ENCODE measurements at regions not wholly inside any gene's neighbourhood (a gene's known extent, or its start where the extent isn't known, plus 50 kb on each side); places are given as distances from the start of the nearest gene placed in this dataset.

GRCh38 chr2:221929259-221929658 is 357.2 kb upstream of the EPHA4 start:
- Histone ChIP-seq H3K14ac (replicated peaks; ENCODE audit: low read depth, low read length) (no peak overlapping the region), H2AFZ (replicated peaks; ENCODE audit: low read length, poor library complexity) (no peak overlapping the region), H3K9ac (ENCODE audit: low read depth, low read length) (no peak overlapping the region), H4K20me1 (ENCODE audit: insufficient read depth, low read length) (no peaks in the 10 kb centered on the region), H3K36me3 (ENCODE audit: control insufficient read depth, insufficient read depth, low read length) (no peaks in the 10 kb centered on the region), H3K9me3 (ENCODE audit: control insufficient read depth, insufficient read depth, low read length) (no peaks in the 10 kb centered on the region), H3K4me3 (ENCODE audit: insufficient read depth, low read depth, low read length) (no peak overlapping the region), H4K5ac (ENCODE audit: low read depth, low read length) (no peak overlapping the region), H2BK120ac (ENCODE audit: low read depth, low read length) (no peak overlapping the region), H3K27me3 (ENCODE audit: control insufficient read depth, insufficient read depth, low read length) (no peaks in the 10 kb centered on the region), H3K79me1 (ENCODE audit: low read depth in 1 of 2, low read length in 2 of 2) (no peaks in the 10 kb centered on the region), H2BK20ac (ENCODE audit: low read depth, low read length) (no peak overlapping the region), H3K18ac (ENCODE audit: low read depth, low read length) (no peak overlapping the region), H3K9me1 (ENCODE audit: insufficient read depth, low read length) (no peaks in the 10 kb centered on the region), H2BK5ac (ENCODE audit: low read depth, low read length, poor library complexity, severe bottlenecking) (no peak overlapping the region), H2BK15ac (ENCODE audit: low read depth, low read length) (no peak overlapping the region), H2AK5ac (ENCODE audit: low read depth, low read length) (no peak overlapping the region), H4K8ac (ENCODE audit: low read depth in 2 of 2, low read length in 2 of 2) (no peak overlapping the region), H3K4ac (ENCODE audit: low read depth, low read length) (no peak overlapping the region), H4K91ac (ENCODE audit: insufficient read depth, low read depth, low read length) (no peak overlapping the region), H3K56ac (ENCODE audit: extremely low read depth, insufficient read depth, low read length) (no peak overlapping the region), H3K23ac (ENCODE audit: low read depth, low read length) (no peak overlapping the region), H3K4me1 (ENCODE audit: control insufficient read depth, insufficient read depth, low read length) (no peaks in the 10 kb centered on the region), H3K27ac (ENCODE audit: insufficient read depth, low read length) (no peak overlapping the region), H3K4me2 (ENCODE audit: low read depth, low read length) (no peak overlapping the region), H2AK9ac (replicated peaks; ENCODE audit: low read depth, low read length, poor library complexity) (no peak overlapping the region)
- ChIA-PET POLR2A (ENCODE audit: unreplicated experiment) (interaction anchor here (0.6 kb wide), 1 partner anchor 292 kb away, joined by 3 read pairs; no protein-coding TSS in a partner anchor), CTCF (no interaction called here)
- WGBS, 2 experiments (ENCODE audit: extremely low coverage in 2 of 2, insufficient read length in 1 of 2) = no CpG with 5 or more reads among the region's 1 CpG
- intact Hi-C loops (cut with micrococcal nuclease) = no loop called here
- BruUV-seq (replicated peaks) = no TSS peak
- ATAC-seq (ENCODE audit: low read depth) (no peak), DNase-seq (no peak)
- TF ChIP-seq BHLHE40 (IDR thresholded peaks at IDR 0.05; ENCODE audit: low read depth, low read length) (no peak), POLR2A (IDR thresholded peaks at IDR 0.05; ENCODE audit: low read depth, low read length) (no peak), FOS (IDR thresholded peaks at IDR 0.05; ENCODE audit: low read depth, low read length) (no peak), MAZ (IDR thresholded peaks at IDR 0.05; ENCODE audit: borderline replicate concordance, low read depth, low read length) (no peak), MAFK (IDR thresholded peaks at IDR 0.05; ENCODE audit: low read depth, low read length) (no peak)
- TF ChIP-seq, protein P1, sequence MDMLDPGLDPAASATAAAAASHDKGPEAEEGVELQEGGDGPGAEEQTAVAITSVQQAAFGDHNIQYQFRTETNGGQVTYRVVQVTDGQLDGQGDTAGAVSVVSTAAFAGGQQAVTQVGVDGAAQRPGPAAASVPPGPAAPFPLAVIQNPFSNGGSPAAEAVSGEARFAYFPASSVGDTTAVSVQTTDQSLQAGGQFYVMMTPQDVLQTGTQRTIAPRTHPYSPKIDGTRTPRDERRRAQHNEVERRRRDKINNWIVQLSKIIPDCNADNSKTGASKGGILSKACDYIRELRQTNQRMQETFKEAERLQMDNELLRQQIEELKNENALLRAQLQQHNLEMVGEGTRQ (IDR thresholded peaks at IDR 0.05; ENCODE audit: low read depth, low read length) = no peak
- dilution Hi-C loops (cut with HindIII; ENCODE audit: low sequenced_read_pairs, unreplicated experiment) = no loop called here
- in situ Hi-C loops (cut with MboI; ENCODE audit: low sequenced_read_pairs) = no loop called here
